ENCODE measurements at regions not wholly inside any gene's neighbourhood (a gene's known extent, or its start where the extent isn't known, plus 50 kb on each side); places are given as distances from the start of the nearest gene placed in this dataset.
A peak's percentile ranks its signal among the peaks of the same experiment; 100 is the strongest.

GRCh38 chr4:119939071-119939995 is 127.3 kb downstream of the MAD2L1 start:
- DNase-seq = no peak
- ATAC-seq = peak; percentile 94
- intact Hi-C loops (cut with micrococcal nuclease) = no loop called here

GRCh38 chr4:119937746-119938145 is 128.9 kb downstream of the MAD2L1 start:
- no peak for DNase-seq
- intact Hi-C loops (cut with micrococcal nuclease) = no loop called here
- ATAC-seq = no peak

- ATAC-seq (no peak), DNase-seq (no peak)
- intact Hi-C loops (cut with micrococcal nuclease) = no loop called here
These were observed 133.0 kb downstream of the MAD2L1 start for GRCh38 chr4:119933606-119934005.

GRCh38 chr4:119932277-119932676 is 134.4 kb downstream of the MAD2L1 start:
- ATAC-seq (no peak), DNase-seq (no peak)
- intact Hi-C loops (cut with micrococcal nuclease) = no loop called here

GRCh38 chr4:119930546-119930945 is 136.1 kb downstream of the MAD2L1 start:
- intact Hi-C loops (cut with micrococcal nuclease) = no loop called here
- DNase-seq (no peak), ATAC-seq (no peak)

- intact Hi-C loops (cut with micrococcal nuclease) = no loop called here
- ATAC-seq (no peak), DNase-seq (no peak)
These were observed 144.8 kb downstream of the MAD2L1 start for GRCh38 chr4:119921830-119922229.

GRCh38 chr4:119906277-119906676 is 160.4 kb downstream of the MAD2L1 start:
- no peak for DNase-seq
- no peak for ATAC-seq
- intact Hi-C loops (cut with micrococcal nuclease) = no loop called here

GRCh38 chr4:119898211-119898610 is 168.4 kb downstream of the MAD2L1 start:
- intact Hi-C loops (cut with micrococcal nuclease) = no loop called here
- DNase-seq (no peak), ATAC-seq (no peak)

GRCh38 chr4:119897260-119897659 is 169.4 kb downstream of the MAD2L1 start:
- no peak for ATAC-seq
- intact Hi-C loops (cut with micrococcal nuclease) = no loop called here
- no peak for DNase-seq

GRCh38 chr4:119894650-119895208 is 171.9 kb downstream of the MAD2L1 start:
- intact Hi-C loops (cut with micrococcal nuclease) = no loop called here
- DNase-seq = no peak
- no peak for ATAC-seq

GRCh38 chr4:119873794-119874325 is 192.8 kb downstream of the MAD2L1 start:
- DNase-seq (no peak), ATAC-seq (no peak)
- intact Hi-C loops (cut with micrococcal nuclease) = no loop called here

GRCh38 chr4:119873132-119873531 is 193.5 kb downstream of the MAD2L1 start:
- DNase-seq (no peak), ATAC-seq (no peak)
- intact Hi-C loops (cut with micrococcal nuclease) = no loop called here

- intact Hi-C loops (cut with micrococcal nuclease) = no loop called here
- DNase-seq (no peak), ATAC-seq (no peak)
These were observed 194.2 kb downstream of the MAD2L1 start for GRCh38 chr4:119872371-119873016.

- intact Hi-C loops (cut with micrococcal nuclease) = no loop called here
- ATAC-seq (no peak), DNase-seq (no peak)
These were observed 195.8 kb downstream of the MAD2L1 start for GRCh38 chr4:119870856-119871255.

GRCh38 chr4:119865789-119866188 is 200.9 kb downstream of the MAD2L1 start:
- DNase-seq = no peak
- no peak for ATAC-seq
- intact Hi-C loops (cut with micrococcal nuclease) = no loop called here

GRCh38 chr4:119865389-119865788 is 201.3 kb downstream of the MAD2L1 start:
- DNase-seq (no peak), ATAC-seq (no peak)

GRCh38 chr4:119861731-119862130 is 204.9 kb downstream of the MAD2L1 start:
- ATAC-seq = no peak
- intact Hi-C loops (cut with micrococcal nuclease) = no loop called here
- DNase-seq = no peak

More at GRCh38 chr4:119865389-119865788, 201.3 kb downstream of the MAD2L1 start:
- intact Hi-C loops (cut with micrococcal nuclease) = no loop called here

GRCh38 chr4:119858176-119858575 is 208.5 kb downstream of the MAD2L1 start:
- intact Hi-C loops (cut with micrococcal nuclease) = no loop called here
- DNase-seq = no peak
- ATAC-seq = no peak

GRCh38 chr4:119854364-119854763 is 212.3 kb downstream of the MAD2L1 start:
- DNase-seq (no peak), ATAC-seq (no peak)
- intact Hi-C loops (cut with micrococcal nuclease) = no loop called here

- no peak for ATAC-seq
- intact Hi-C loops (cut with micrococcal nuclease) = no loop called here
These were observed 215.0 kb downstream of the MAD2L1 start for GRCh38 chr4:119851649-119852048.

More at GRCh38 chr4:119851649-119852048, 215.0 kb downstream of the MAD2L1 start:
- no peak for DNase-seq

Measured in left ventricle myocardium superior (tissue), 1 donor.